ENCODE measurements at regions not wholly inside any gene's neighbourhood (a gene's known extent, or its start where the extent isn't known, plus 50 kb on each side); places are given as distances from the start of the nearest gene placed in this dataset.
"Not testable (repeated sequence)": the region's sequence is repeated elsewhere in the genome, so short reads cannot be mapped to it uniquely, and the experiment has no call there.

DNA sequence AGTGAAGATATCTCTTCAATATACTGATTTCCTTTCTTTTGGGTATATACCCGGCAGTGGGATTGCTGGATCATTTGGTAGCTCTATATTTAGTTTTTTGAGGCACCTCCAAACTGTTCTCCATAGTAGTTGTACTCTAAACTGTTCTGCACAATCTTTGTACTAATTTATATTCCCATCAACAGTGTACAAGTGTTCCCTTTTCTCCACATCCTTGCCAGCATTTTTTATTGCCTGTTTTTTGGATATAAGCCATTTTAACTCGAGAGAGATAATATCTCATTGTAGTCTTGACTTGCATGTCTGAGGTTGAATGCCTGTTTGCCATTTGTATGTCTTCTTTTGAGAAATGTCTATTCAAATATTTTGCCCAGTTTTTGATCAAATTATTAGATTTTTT, 1859.4 kb upstream of the C9orf72 start:
- TF ChIP-seq, protein P1, sequence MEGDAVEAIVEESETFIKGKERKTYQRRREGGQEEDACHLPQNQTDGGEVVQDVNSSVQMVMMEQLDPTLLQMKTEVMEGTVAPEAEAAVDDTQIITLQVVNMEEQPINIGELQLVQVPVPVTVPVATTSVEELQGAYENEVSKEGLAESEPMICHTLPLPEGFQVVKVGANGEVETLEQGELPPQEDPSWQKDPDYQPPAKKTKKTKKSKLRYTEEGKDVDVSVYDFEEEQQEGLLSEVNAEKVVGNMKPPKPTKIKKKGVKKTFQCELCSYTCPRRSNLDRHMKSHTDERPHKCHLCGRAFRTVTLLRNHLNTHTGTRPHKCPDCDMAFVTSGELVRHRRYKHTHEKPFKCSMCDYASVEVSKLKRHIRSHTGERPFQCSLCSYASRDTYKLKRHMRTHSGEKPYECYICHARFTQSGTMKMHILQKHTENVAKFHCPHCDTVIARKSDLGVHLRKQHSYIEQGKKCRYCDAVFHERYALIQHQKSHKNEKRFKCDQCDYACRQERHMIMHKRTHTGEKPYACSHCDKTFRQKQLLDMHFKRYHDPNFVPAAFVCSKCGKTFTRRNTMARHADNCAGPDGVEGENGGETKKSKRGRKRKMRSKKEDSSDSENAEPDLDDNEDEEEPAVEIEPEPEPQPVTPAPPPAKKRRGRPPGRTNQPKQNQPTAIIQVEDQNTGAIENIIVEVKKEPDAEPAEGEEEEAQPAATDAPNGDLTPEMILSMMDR (tag by site-specific recombination; IDR thresholded peaks at IDR 0.05) = not testable (repeated sequence)
- TF ChIP-seq, protein P2, sequence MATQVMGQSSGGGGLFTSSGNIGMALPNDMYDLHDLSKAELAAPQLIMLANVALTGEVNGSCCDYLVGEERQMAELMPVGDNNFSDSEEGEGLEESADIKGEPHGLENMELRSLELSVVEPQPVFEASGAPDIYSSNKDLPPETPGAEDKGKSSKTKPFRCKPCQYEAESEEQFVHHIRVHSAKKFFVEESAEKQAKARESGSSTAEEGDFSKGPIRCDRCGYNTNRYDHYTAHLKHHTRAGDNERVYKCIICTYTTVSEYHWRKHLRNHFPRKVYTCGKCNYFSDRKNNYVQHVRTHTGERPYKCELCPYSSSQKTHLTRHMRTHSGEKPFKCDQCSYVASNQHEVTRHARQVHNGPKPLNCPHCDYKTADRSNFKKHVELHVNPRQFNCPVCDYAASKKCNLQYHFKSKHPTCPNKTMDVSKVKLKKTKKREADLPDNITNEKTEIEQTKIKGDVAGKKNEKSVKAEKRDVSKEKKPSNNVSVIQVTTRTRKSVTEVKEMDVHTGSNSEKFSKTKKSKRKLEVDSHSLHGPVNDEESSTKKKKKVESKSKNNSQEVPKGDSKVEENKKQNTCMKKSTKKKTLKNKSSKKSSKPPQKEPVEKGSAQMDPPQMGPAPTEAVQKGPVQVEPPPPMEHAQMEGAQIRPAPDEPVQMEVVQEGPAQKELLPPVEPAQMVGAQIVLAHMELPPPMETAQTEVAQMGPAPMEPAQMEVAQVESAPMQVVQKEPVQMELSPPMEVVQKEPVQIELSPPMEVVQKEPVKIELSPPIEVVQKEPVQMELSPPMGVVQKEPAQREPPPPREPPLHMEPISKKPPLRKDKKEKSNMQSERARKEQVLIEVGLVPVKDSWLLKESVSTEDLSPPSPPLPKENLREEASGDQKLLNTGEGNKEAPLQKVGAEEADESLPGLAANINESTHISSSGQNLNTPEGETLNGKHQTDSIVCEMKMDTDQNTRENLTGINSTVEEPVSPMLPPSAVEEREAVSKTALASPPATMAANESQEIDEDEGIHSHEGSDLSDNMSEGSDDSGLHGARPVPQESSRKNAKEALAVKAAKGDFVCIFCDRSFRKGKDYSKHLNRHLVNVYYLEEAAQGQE (tag by site-specific recombination; IDR thresholded peaks at IDR 0.05) = not testable (repeated sequence)

Data from HEK293 (cell line).